ENCODE measurements at regions not wholly inside any gene's neighbourhood (a gene's known extent, or its start where the extent isn't known, plus 50 kb on each side); places are given as distances from the start of the nearest gene placed in this dataset.

DNA sequence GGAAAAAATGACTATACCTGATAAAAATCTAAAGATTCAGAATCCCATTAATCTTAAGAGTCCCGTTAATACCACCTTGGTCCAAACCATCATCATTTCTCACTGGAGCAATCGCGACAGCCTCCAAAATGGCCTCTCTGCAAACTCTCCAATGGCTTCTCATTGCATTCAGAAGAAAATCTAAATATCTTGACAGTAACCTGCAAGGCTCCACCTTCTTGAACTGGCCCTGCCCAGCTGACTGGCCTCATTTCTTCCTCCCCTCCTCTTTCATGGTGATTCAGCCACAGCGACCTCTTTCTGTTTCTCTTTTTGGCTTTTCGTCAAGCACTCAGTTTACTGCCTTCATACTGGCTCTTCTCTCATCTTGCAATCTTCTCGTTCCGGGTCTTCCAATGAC lies 56.2 kb upstream of the GPRIN3 start:
- no peak for DNase-seq (ENCODE audit: low read depth)

DNA sequence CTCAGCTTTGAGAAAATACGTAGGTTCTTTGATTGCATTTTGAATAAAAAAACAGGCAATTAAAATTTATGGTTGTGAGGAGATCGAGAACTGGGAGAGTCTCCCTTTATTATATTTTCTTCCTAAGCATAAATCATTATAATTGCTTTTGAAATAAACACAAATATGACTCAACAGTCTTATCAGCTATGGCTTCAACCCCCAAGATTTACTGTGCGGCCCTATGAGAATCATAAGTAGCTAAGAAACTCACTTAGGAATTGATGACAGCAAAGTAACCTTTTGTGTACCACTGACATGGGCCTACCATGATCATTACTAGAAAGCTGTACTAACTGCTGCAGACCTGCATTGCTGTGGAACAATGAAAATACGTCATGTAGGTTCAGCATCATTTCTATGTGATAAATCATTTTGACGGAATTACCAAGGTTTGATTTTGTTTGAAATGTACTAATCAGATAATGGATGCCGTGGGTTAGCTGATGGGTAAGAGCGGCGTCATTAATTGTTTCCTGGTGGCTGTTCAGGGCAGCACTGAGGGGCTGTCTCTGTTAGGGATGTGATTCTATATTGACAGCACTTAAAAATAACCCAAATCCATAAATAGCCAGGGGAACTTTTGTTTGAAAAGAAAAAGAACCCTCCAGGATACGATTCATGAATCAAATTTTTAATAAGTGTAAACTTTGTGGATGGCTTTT lies 51.5 kb upstream of the GPRIN3 start:
- no peak for DNase-seq (ENCODE audit: low read depth)

- DNase-seq (ENCODE audit: low read depth): no peak
Measured at GRCh38 chr4:89357787-89358186, 50.2 kb upstream of the GPRIN3 start.
